Uterus (tissue), 2 donors: ENCODE measurements at regions not wholly inside any gene's neighbourhood (a gene's known extent, or its start where the extent isn't known, plus 50 kb on each side); places are given as distances from the start of the nearest gene placed in this dataset.

Experiments used
- POLR2A ChIP-seq, 2 donors: fragments of 450-650 bp; IDR thresholded peaks; one replicate each; pipeline ENCODE4 v1.6.1; 2016; ENCODE audit warnings: antibody characterized with exemption in 2 of 2, mild to moderate bottlenecking in 1 of 2, moderate library complexity in 1 of 2
- TF ChIP-seq, protein P1 (sequence below), 4 experiments: fragments of 200-600 bp in 2 of 4; fragments of 450-650 bp in 2 of 4; sonication (generic) in 2 of 4; IDR thresholded peaks; one replicate each; pipeline ENCODE4 v1.5.1; 2016 to 2019; ENCODE audit warnings: antibody characterized with exemption in 4 of 4, mild to moderate bottlenecking in 2 of 4, moderate library complexity in 1 of 4

DNA sequence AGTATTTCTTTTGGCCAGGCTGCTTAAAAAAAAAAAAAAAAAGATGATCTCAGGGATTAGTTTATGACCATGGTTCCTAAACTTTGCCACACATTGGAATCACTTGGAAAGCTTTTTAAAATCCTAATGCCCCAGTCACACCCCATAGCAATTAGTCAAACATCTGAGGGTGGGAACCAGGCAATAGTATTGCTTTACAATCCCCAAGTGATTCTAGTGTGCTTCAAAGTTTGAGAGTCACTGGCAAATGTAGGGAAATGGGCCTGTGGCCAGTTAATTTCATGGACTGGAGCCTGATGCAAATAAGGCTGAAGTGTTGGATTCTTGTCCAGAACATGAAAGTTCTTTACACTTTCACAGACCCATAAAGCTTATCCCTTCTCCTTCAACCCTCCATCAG, 374.6 kb upstream of the ESRRG start:
- no peak for TF ChIP-seq POLR2A (IDR thresholded peaks at IDR 0.05)
- TF ChIP-seq, protein P1, sequence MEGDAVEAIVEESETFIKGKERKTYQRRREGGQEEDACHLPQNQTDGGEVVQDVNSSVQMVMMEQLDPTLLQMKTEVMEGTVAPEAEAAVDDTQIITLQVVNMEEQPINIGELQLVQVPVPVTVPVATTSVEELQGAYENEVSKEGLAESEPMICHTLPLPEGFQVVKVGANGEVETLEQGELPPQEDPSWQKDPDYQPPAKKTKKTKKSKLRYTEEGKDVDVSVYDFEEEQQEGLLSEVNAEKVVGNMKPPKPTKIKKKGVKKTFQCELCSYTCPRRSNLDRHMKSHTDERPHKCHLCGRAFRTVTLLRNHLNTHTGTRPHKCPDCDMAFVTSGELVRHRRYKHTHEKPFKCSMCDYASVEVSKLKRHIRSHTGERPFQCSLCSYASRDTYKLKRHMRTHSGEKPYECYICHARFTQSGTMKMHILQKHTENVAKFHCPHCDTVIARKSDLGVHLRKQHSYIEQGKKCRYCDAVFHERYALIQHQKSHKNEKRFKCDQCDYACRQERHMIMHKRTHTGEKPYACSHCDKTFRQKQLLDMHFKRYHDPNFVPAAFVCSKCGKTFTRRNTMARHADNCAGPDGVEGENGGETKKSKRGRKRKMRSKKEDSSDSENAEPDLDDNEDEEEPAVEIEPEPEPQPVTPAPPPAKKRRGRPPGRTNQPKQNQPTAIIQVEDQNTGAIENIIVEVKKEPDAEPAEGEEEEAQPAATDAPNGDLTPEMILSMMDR (IDR thresholded peaks at IDR 0.05) = no peak
